ENCODE measurements at regions not wholly inside any gene's neighbourhood (a gene's known extent, or its start where the extent isn't known, plus 50 kb on each side); places are given as distances from the start of the nearest gene placed in this dataset.
"Not testable (repeated sequence)": the region's sequence is repeated elsewhere in the genome, so short reads cannot be mapped to it uniquely, and the experiment has no call there.

GRCh38 chr4:134624365-134624764, 422.8 kb upstream of the PABPC4L start:
- no peak for DNase-seq

DNA sequence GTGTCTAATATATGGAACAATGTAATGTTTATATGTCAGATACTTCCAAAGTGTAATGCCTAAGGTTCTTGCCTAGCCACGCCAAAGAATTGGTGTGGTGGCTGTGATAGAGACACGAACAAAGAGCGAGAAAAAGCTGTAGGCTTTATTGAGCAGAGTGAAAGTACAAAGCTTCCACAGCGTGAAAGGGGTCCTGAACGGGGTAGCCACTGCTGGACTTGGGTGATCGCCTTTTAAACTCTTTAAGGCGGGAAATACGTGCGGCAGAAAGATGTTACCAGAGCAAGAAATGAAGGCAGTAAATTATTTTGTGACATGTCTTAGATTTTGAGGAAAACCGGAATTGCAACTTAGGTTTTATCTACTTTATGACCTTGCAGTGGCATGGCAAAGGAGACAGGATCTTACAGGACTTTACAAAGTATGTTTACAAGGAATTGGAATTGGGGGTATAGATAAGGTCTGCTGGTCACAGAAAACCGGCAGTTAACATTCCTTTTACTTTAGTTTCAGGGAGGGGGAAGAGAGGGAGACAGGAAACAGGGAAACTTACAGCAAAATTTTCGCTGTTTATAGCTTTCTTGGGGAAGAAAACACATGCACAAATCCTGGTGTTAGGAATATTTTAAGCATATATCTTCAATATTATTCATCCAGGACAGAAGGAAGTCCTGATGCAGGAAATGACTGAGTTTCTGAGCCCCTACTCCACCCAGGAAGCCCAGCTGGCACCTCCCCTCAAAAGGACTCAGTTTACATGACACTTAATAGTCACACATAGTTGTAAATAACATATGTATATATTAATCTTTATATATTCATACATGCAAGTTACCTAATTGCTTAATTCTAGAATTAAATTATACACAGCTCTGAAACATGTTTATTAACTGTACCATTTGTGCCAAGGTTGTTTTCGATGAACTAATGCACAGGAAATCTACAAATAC, 421.3 kb upstream of the PABPC4L start:
- not testable (repeated sequence) for DNase-seq

- no peak for DNase-seq
Observed at GRCh38 chr4:134622199-134622598, 420.6 kb upstream of the PABPC4L start.

GRCh38 chr4:134621715-134622114, 420.1 kb upstream of the PABPC4L start:
- not testable (repeated sequence) for DNase-seq

GRCh38 chr4:134610956-134611355, 409.4 kb upstream of the PABPC4L start:
- DNase-seq: no peak

DNA sequence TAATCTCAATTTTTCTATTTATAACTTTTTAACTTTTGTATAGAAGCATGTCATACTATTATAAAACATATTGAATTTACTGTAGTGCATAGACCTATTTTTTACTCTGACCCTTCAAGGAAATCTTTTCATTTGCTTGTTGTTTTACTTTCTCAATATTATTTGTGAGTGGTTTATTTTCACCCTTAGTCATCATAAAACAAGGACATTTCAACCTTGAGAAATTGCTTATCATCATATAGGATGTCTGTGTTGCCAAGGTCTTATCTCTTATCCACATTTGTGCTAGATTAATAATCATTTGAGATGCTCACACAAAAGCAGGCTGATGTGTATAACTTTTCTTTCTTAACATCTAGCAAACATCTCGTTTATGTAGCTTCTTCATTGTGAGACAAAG, 408.6 kb upstream of the PABPC4L start:
- DNase-seq: no peak

GRCh38 chr4:134601706-134602105, 400.1 kb upstream of the PABPC4L start:
- no peak for DNase-seq

DNA sequence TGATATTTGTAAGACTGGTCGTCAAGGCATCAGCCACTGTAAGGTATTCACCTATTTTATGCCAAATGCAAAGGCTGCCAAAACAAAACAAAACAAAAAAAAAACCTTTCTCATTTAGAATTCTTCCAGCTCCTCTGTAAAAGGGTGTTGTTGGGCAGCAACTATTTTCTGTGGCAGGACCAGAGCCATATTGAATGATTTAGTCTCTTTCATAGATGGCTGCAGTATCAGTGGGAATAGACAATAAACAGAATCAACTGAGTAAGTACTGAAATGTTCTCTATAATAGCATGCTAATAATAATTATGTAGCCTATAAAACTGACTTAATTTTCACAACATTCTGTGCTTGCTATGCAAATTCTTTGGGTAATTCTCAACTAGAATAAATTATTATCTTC, 389.7 kb upstream of the PABPC4L start:
- DNase-seq: no peak

GRCh38 chr4:134585972-134586371, 384.4 kb upstream of the PABPC4L start:
- DNase-seq: no peak

DNA sequence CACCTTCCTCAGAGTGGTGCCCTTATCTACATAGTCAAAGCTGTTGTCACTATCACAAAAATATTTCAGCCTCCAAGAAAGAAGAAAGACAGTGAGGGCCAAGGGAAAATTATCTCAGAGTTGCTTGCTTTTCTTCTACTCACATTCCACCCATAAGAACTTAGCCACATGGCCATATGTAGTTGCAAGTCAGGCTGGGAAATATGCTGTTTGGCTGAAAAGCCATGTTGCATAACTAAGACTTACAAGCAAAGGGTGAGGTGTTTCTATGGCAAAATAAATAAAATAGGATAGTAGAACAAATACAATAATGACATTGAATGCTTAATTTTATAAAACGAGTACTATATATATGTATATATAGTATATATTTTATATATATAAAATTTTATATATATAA, 365.9 kb upstream of the PABPC4L start:
- no peak for DNase-seq

DNA sequence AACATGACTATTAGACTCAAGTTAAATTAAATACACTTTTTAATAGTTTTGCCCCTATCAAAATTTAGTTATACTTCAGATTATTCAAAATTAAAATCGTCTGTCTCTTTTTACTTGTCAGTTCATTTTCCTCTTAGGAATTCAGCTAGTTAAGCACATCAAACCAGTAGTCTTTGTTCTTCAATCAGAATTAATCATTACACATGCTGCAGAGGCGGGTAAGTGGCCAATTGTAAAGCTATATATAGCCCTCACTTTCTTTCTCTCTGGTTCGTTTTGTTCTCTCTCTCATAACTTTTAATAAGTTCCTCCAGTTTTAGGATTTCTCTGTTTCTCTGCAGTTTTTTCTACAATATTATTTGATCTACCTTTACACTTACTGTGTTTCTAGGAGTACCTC, 359.1 kb upstream of the PABPC4L start:
- no peak for DNase-seq

DNA sequence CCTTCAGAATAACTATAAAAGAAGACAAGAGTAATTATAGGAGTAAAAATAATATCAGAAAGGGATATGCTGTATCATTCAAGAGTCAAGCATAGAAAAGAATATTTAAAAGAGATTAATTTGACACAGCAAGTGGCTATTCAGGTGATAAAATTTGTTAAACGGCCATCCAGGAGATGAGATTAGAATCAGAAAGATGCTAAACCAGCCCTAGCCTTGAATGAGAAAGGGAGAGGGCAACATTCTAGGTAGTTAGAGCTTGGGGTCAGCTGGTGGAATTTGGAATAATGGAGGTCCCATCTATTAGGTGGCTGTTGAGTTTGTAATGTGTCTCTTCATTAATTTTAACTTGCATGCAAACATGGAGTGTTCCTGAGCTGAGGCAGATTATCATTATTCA, 350.5 kb upstream of the PABPC4L start:
- DNase-seq: no peak

DNA sequence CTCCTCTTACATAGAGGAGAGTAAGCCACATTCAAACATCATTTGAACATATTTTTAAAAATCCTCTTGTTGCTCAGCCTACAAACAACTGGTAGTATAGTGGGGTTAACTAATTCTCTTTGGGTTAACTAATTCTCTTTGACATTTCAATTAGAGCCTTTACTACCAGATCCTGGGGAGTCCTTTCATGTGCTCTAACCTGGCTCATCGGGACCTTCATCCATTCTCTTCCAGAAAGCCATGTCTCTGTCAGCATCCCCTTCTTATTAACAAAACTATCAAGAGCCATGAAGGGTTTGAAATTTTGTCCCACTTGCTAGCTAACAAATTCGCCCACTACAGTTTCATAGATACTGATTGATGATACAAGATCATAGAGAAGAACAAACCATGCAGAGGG, 349.8 kb upstream of the PABPC4L start:
- DNase-seq: no peak

DNA sequence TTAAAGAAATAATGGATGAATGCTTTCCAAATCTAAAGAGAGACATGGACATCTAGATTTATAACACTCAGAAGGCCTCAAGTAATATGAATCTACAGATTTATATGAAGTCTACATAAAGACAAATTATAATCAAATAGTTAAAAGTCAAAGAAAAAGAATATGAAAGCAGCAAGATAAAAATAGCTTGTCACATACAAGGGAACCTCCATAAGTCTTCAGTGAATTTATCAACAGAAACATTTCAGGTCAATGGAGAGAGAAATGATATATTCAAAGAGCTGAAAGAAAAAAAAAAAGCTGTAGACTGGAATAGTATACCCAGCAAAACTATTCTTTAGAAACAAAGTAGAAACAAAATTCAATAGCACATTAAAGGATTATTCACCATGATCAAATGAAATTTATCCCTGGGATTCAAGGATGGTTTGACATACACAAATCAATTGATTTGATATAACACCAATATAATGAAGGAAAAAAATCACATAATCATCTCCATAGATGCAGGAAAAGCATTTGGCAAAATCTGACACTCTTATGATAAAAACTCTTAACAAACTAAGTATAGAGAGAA, 346.6 kb upstream of the PABPC4L start:
- DNase-seq: no peak

DNA sequence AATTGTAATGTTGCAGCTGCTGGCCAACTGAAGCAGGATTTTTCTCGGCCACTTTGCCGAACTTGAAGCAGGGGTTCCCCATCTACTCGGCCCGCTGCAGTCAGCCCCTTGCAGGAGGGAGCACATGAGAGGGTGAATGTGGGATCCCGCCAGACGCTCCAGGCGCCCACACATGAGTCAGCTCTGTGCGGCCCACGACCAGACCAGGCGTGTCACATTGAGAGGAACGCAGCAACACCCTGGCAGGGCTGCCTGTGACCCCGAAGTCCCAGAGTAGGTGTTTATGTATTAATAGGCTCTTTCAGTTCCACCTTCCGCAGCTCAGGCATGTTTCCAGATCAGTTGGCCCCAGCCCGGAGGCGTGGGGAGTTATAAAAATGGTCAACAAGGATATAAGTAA, 344.7 kb upstream of the PABPC4L start:
- peak in 1 of 56 donors; percentile 0 for DNase-seq

DNA sequence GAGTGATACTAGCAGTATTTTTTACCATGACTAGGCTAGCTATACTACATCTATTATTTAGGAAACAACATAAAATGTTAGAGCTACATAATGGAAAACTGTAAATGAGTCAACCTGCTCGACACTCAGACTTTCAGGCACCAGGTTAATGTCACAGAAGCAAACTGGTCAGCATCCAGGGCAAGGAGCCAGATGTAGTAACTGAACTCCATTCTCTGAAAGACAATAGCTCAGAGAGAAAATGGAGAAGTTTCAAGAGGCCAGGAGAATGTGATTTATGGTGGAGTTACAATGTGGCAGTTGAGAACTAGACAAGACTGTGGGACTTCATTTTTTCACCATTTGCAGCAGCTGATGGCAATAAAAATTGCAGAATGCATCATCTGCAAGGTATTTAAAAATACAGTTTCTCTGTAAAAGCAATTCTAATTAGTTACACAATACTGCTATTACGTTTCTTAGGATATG, 342.7 kb upstream of the PABPC4L start:
- DNase-seq: no peak

DNA sequence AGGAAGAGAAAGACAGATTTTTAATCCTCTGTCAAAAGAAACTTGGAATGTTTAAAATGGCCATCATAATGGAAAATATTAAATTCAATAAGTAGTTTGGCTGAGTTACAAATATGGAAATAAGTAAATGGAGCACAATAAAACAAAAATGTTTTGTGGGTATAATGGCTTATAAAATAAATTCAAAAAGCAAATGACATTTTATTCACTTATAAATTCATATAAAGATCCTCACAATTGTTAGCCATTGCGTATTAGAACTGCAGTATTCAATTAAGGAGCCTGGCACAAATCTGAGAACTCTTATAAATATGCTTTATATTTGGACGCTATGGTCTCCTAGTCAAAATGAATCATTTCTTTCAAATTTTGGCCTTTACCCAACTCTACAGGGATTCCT, 339.0 kb upstream of the PABPC4L start:
- DNase-seq: no peak

GRCh38 chr4:134539729-134540231, 338.2 kb upstream of the PABPC4L start:
- no peak for DNase-seq

- DNase-seq: no peak
Observed at GRCh38 chr4:134537701-134538100, 336.1 kb upstream of the PABPC4L start.

- no peak for DNase-seq
Observed at GRCh38 chr4:134533068-134533467, 331.5 kb upstream of the PABPC4L start.

DNA sequence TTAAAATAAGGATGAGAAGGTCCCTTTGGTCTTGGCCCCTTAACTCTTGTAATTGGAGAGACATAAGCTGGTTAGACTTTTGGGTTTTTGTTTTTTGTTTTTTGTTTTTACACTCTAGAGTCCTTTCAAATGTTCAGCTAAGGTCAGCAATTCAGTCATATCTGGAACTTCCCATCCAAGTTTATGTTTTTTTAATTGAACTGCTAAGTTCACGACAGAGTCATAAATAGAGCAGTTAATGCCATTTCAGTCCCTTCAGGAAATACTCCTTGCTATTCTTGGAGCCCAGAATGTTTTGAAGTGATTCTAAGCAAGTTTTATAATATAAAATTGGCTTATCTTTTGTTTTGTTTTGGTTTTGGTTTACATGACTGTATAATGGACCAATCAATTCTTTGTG, 329.4 kb upstream of the PABPC4L start:
- no peak for DNase-seq

GRCh38 chr4:134529629-134530028, 328.0 kb upstream of the PABPC4L start:
- DNase-seq: no peak
